Gastroesophageal sphincter (tissue), 3 donors: ENCODE measurements at regions not wholly inside any gene's neighbourhood (a gene's known extent, or its start where the extent isn't known, plus 50 kb on each side); places are given as distances from the start of the nearest gene placed in this dataset.

Source experiments
- CTCF ChIP-seq, 4 experiments: fragments of 200-600 bp in 2 of 4; fragments of 450-650 bp in 2 of 4; sonication (generic) in 1 of 4; IDR thresholded peaks; one replicate each; pipeline ENCODE4 v1.5.1; 2017 to 2019; ENCODE audit warnings: antibody characterized with exemption in 4 of 4, mild to moderate bottlenecking in 2 of 4, moderate library complexity in 2 of 4
- POLR2A ChIP-seq, 2 donors: fragments of 450-650 bp; IDR thresholded peaks; one replicate each; pipeline ENCODE4 v1.6.1; 2017; ENCODE audit warnings: antibody characterized with exemption in 2 of 2, mild to moderate bottlenecking in 2 of 2, moderate library complexity in 1 of 2
- POLR2AphosphoS5 ChIP-seq: sonication (generic); formaldehyde crosslinking; IDR thresholded peaks from one replicate; pipeline ENCODE4 v1.6.1; 2017; ENCODE audit warnings: antibody characterized with exemption

- no peak for TF ChIP-seq CTCF (IDR thresholded peaks at IDR 0.05)
- TF ChIP-seq POLR2A (IDR thresholded peaks at IDR 0.05), result no peak
- no peak for TF ChIP-seq POLR2AphosphoS5
These were observed 464.0 kb upstream of the CCDC54 start for GRCh38 chr3:106913111-106913698.
